WTC11 (cell line): ENCODE measurements at regions not wholly inside any gene's neighbourhood (a gene's known extent, or its start where the extent isn't known, plus 50 kb on each side); places are given as distances from the start of the nearest gene placed in this dataset.

ENCODE experiments used
- ATAC-seq: fragments of 200-7000 bp; cut with Tn5 transposase; 2 replicates; pipeline ENCODE4 v1.10.0; 2021; ENCODE audit warnings: mild to moderate bottlenecking, moderate library complexity
- CTCF ChIA-PET: fragments of 300-600 bp; sonication (Branson Sonifier 250); formaldehyde crosslinking; loops from one replicate; lab custom pipeline; 2021; ENCODE audit warnings: antibody characterized with exemption; lab: Charles Lee
- POLR2A ChIA-PET: fragments of 350-600 bp; sonication (Branson Sonifier 250); formaldehyde crosslinking; loops from one replicate; lab custom pipeline; 2021; ENCODE audit warnings: antibody characterized with exemption; lab: Charles Lee
- DNase-seq: peaks from one replicate; pipeline ENCODE4 v3.0.0; 2021; ENCODE audit warnings: low spot score
- H3K27ac Mint-ChIP-seq: 2 replicates; pipeline ENCODE4 v1.8.0; 2021; ENCODE audit warnings: mixed read lengths
- H3K27me3 Mint-ChIP-seq: 2 replicates; pipeline ENCODE4 v1.8.0; 2021; ENCODE audit warnings: low read depth, mild to moderate bottlenecking, moderate library complexity, mixed read lengths
- H3K36me3 Mint-ChIP-seq: 2 replicates; pipeline ENCODE4 v1.8.0; 2021; ENCODE audit warnings: mixed read lengths
- H3K4me1 Mint-ChIP-seq: 2 replicates; pipeline ENCODE4 v1.8.0; 2022; ENCODE audit warnings: mixed read lengths
- H3K4me3 Mint-ChIP-seq: 2 replicates; pipeline ENCODE4 v1.8.0; 2021; ENCODE audit warnings: mild to moderate bottlenecking, moderate library complexity, mixed read lengths
- H3K9me3 Mint-ChIP-seq: 2 replicates; pipeline ENCODE4 v1.8.0; 2021; ENCODE audit warnings: mixed read lengths
- CREB1 ChIP-seq: sonication (generic); formaldehyde crosslinking; IDR thresholded peaks from 2 replicates; pipeline ENCODE4 v1.8.0; 2023; ENCODE audit warnings: mild to moderate bottlenecking, missing genetic modification reagents
- CREM ChIP-seq: sonication (generic); formaldehyde crosslinking; IDR thresholded peaks from 2 replicates; pipeline ENCODE4 v1.8.1; 2022; ENCODE audit warnings: mild to moderate bottlenecking, missing genetic modification reagents, moderate library complexity
- EMX1 ChIP-seq: fragments of 250-450 bp; sonication (Bioruptor Pico); IDR thresholded peaks from 2 replicates; pipeline ENCODE4 v1.8.0; 2021; ENCODE audit warnings: mild to moderate bottlenecking
- FOXJ3 ChIP-seq: sonication (generic); formaldehyde crosslinking; IDR thresholded peaks from 2 replicates; pipeline ENCODE4 v1.9.0; 2021; ENCODE audit warnings: missing genetic modification reagents, mild to moderate bottlenecking, borderline replicate concordance
- GRHL2 ChIP-seq: fragments of 250-450 bp; sonication (Bioruptor Pico); IDR thresholded peaks from 2 replicates; pipeline ENCODE4 v1.8.0; 2022; ENCODE audit warnings: mild to moderate bottlenecking, moderate library complexity; ENCODE audit not compliant: insufficient replicate concordance, severe bottlenecking
- GTF2I ChIP-seq: fragments of 250-450 bp; sonication (Bioruptor Pico); conservative IDR thresholded peaks from 2 replicates; pipeline ENCODE4 v1.4.0; 2021; ENCODE audit warnings: mild to moderate bottlenecking
- NFATC4 ChIP-seq: fragments of 250-450 bp; sonication (Bioruptor Pico); IDR thresholded peaks from 2 replicates; pipeline ENCODE4 v1.9.0; 2021; ENCODE audit warnings: mild to moderate bottlenecking
- NFE2L1 ChIP-seq: sonication (generic); formaldehyde crosslinking; IDR thresholded peaks from 2 replicates; pipeline ENCODE4 v1.8.1; 2023; ENCODE audit warnings: missing genetic modification reagents
- NR1H2 ChIP-seq: sonication (generic); formaldehyde crosslinking; IDR thresholded peaks from 2 replicates; pipeline ENCODE4 v1.9.0; 2021; ENCODE audit warnings: mild to moderate bottlenecking, moderate library complexity, missing genetic modification reagents
- NR3C1 ChIP-seq: sonication (generic); formaldehyde crosslinking; conservative IDR thresholded peaks from 2 replicates; pipeline ENCODE4 v1.8.1; 2023; ENCODE audit warnings: low read depth, mild to moderate bottlenecking, missing genetic modification reagents
- SOX15 ChIP-seq: fragments of 250-450 bp; sonication (Bioruptor Pico); IDR thresholded peaks from 2 replicates; pipeline ENCODE4 v1.9.0; 2021; ENCODE audit warnings: mild to moderate bottlenecking
- ZNF232 ChIP-seq: sonication (generic); formaldehyde crosslinking; IDR thresholded peaks from 2 replicates; pipeline ENCODE4 v1.8.0; 2022; ENCODE audit warnings: mild to moderate bottlenecking, missing genetic modification reagents
- ZNF423 ChIP-seq: fragments of 250-450 bp; sonication (Bioruptor Pico); IDR thresholded peaks from 2 replicates; pipeline ENCODE4 v2.1.2; 2022; ENCODE audit warnings: mild to moderate bottlenecking, moderate library complexity
- TF ChIP-seq, protein P1 (sequence below): sonication (generic); formaldehyde crosslinking; IDR thresholded peaks from 2 replicates; pipeline ENCODE4 v1.8.1; 2023; ENCODE audit warnings: mild to moderate bottlenecking, missing genetic modification reagents
- TF ChIP-seq, protein P2 (sequence below): sonication (generic); formaldehyde crosslinking; IDR thresholded peaks from 2 replicates; pipeline ENCODE4 v1.8.1; 2023; ENCODE audit warnings: mild to moderate bottlenecking, missing genetic modification reagents, borderline replicate concordance
- TF ChIP-seq, protein P3 (sequence below): sonication (generic); formaldehyde crosslinking; IDR thresholded peaks from 2 replicates; pipeline ENCODE4 v1.8.1; 2023; ENCODE audit warnings: mild to moderate bottlenecking, moderate library complexity, missing genetic modification reagents
- TF ChIP-seq, protein P4 (sequence below): sonication (generic); formaldehyde crosslinking; IDR thresholded peaks from 2 replicates; pipeline ENCODE4 v1.8.1; 2022; ENCODE audit warnings: low read depth, mild to moderate bottlenecking, moderate library complexity, missing genetic modification reagents, borderline replicate concordance
- TF ChIP-seq, protein P5 (sequence below): sonication (generic); formaldehyde crosslinking; IDR thresholded peaks from 2 replicates; pipeline ENCODE4 v1.8.0; 2022; ENCODE audit warnings: mild to moderate bottlenecking, missing genetic modification reagents

DNA sequence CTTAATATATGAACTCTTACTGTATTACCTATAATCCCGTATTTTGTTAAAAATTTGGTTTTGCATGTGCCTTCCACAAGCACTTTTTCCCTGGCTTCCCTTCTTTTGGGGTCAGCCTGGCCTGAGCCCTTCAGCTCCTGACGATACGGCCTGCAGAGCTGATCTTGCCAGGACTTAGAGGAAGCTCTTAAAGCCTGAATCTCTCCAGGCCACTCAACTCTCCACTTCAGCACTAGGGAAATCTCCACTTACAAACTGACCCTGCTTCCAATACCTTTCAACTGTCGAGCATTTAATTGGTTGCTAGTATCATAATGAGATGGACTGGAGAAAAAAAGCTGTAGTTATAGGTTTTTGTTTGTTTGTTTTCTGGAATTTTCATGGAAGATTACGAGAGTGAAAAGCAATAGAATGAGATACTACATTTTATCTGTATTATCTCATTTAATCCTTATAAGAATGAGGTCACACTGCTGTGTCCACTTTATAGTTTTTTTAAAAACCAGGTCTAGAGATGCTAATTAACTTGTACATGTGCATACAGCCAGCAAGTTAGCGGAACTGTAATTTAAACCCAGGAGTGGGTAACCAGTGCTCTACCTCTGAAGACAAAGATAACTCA, 54.8 kb downstream of the ZBTB38 start:
- CTCF ChIA-PET, result interaction anchor here (0.6 to 3.2 kb wide), 5 partner anchors 8 to 115 kb away, joined by 3 to 13 read pairs (median 3); no protein-coding TSS in a partner anchor

DNA sequence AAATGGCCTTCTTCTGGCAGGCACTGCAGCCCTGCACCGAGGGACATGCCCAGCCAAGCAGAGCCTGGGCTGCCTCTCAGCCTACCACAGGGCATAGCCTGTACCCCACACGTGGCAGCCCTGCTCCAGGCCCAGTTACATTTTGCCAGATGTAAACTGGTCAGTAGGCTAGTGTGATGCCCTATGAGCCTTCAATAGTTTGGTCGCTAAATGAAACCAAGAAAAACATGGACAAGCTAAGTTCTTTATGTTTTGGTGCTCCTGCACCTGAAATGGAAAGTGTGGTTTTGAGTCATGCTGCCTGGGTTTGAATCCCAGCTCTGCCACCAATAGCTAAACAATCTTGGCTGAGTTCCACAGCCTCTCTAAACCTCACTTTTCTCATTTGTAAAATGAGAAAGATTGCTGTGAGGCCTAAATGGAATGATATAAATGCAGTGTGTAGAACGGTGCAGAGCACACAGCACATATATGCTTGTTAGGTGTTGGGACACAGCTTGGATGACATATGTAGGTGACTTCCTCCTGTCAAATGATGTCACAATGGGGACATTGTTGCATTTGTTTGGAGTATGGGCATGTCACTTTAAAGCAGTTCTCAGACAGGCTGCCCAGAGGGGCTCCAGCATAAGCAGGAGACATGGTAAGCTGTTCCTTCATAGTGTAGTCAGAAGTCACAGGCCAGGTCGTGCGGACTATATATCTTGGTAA, 57.4 kb downstream of the ZBTB38 start:
- no peaks in the 10 kb centered on the region for H3K36me3 Mint-ChIP-seq
- H3K4me3 Mint-ChIP-seq, result no peak overlapping the region
- peaks cover 19% of the 10 kb centered on the region for H3K4me1 Mint-ChIP-seq
- ChIA-PET POLR2A (no interaction called here), CTCF (interaction anchor here (0.7 to 3.4 kb wide), 8 partner anchors 13 to 122 kb away, joined by 3 to 10 read pairs (median 4); no protein-coding TSS in a partner anchor)
- ATAC-seq (no peak), DNase-seq (no peak)
- no peaks in the 10 kb centered on the region for H3K27me3 Mint-ChIP-seq
- no peak overlapping the region; the same call in 1 of the 2 replicates for H3K27ac Mint-ChIP-seq
- H3K9me3 Mint-ChIP-seq, result no peaks in the 10 kb centered on the region
- TF ChIP-seq FOXJ3 (CRISPR knock-in tag) (no peak), ZNF232 (CRISPR knock-in tag) (no peak), NR3C1 (no peak)
- TF ChIP-seq, protein P1, sequence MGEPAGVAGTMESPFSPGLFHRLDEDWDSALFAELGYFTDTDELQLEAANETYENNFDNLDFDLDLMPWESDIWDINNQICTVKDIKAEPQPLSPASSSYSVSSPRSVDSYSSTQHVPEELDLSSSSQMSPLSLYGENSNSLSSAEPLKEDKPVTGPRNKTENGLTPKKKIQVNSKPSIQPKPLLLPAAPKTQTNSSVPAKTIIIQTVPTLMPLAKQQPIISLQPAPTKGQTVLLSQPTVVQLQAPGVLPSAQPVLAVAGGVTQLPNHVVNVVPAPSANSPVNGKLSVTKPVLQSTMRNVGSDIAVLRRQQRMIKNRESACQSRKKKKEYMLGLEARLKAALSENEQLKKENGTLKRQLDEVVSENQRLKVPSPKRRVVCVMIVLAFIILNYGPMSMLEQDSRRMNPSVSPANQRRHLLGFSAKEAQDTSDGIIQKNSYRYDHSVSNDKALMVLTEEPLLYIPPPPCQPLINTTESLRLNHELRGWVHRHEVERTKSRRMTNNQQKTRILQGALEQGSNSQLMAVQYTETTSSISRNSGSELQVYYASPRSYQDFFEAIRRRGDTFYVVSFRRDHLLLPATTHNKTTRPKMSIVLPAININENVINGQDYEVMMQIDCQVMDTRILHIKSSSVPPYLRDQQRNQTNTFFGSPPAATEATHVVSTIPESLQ (CRISPR knock-in tag), result no peak
- TF ChIP-seq, protein P2, sequence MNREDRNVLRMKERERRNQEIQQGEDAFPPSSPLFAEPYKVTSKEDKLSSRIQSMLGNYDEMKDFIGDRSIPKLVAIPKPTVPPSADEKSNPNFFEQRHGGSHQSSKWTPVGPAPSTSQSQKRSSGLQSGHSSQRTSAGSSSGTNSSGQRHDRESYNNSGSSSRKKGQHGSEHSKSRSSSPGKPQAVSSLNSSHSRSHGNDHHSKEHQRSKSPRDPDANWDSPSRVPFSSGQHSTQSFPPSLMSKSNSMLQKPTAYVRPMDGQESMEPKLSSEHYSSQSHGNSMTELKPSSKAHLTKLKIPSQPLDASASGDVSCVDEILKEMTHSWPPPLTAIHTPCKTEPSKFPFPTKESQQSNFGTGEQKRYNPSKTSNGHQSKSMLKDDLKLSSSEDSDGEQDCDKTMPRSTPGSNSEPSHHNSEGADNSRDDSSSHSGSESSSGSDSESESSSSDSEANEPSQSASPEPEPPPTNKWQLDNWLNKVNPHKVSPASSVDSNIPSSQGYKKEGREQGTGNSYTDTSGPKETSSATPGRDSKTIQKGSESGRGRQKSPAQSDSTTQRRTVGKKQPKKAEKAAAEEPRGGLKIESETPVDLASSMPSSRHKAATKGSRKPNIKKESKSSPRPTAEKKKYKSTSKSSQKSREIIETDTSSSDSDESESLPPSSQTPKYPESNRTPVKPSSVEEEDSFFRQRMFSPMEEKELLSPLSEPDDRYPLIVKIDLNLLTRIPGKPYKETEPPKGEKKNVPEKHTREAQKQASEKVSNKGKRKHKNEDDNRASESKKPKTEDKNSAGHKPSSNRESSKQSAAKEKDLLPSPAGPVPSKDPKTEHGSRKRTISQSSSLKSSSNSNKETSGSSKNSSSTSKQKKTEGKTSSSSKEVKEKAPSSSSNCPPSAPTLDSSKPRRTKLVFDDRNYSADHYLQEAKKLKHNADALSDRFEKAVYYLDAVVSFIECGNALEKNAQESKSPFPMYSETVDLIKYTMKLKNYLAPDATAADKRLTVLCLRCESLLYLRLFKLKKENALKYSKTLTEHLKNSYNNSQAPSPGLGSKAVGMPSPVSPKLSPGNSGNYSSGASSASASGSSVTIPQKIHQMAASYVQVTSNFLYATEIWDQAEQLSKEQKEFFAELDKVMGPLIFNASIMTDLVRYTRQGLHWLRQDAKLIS, result no peak
- TF ChIP-seq, protein P3, sequence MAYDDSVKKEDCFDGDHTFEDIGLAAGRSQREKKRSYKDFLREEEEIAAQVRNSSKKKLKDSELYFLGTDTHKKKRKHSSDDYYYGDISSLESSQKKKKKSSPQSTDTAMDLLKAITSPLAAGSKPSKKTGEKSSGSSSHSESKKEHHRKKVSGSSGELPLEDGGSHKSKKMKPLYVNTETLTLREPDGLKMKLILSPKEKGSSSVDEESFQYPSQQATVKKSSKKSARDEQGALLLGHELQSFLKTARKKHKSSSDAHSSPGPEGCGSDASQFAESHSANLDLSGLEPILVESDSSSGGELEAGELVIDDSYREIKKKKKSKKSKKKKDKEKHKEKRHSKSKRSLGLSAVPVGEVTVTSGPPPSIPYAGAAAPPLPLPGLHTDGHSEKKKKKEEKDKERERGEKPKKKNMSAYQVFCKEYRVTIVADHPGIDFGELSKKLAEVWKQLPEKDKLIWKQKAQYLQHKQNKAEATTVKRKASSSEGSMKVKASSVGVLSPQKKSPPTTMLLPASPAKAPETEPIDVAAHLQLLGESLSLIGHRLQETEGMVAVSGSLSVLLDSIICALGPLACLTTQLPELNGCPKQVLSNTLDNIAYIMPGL (CRISPR knock-in tag), result no peak

More for the DNA sequence above, 54.8 kb downstream of the ZBTB38 start:
- Mint-ChIP-seq H3K4me1 (peaks cover 14% of the 10 kb centered on the region), H3K27me3 (no peaks in the 10 kb centered on the region), H3K36me3 (no peaks in the 10 kb centered on the region), H3K27ac (no peak overlapping the region), H3K4me3 (no peak overlapping the region), H3K9me3 (peaks cover 4% of the 10 kb centered on the region; the same call in 1 of the 2 replicates)
- ATAC-seq (no peak), DNase-seq (no peak)
- TF ChIP-seq ZNF423 (CRISPR knock-in tag) (no peak), NFATC4 (CRISPR knock-in tag) (no peak), EMX1 (CRISPR knock-in tag) (no peak), GRHL2 (CRISPR knock-in tag) (no peak), NR1H2 (CRISPR knock-in tag) (no peak), SOX15 (CRISPR knock-in tag) (no peak), CREB1 (no peak), CREM (CRISPR knock-in tag) (no peak), NFE2L1 (CRISPR knock-in tag) (no peak), GTF2I (CRISPR knock-in tag) (no peak)
- TF ChIP-seq, protein P3 (CRISPR knock-in tag), result no peak
- TF ChIP-seq, protein P4, sequence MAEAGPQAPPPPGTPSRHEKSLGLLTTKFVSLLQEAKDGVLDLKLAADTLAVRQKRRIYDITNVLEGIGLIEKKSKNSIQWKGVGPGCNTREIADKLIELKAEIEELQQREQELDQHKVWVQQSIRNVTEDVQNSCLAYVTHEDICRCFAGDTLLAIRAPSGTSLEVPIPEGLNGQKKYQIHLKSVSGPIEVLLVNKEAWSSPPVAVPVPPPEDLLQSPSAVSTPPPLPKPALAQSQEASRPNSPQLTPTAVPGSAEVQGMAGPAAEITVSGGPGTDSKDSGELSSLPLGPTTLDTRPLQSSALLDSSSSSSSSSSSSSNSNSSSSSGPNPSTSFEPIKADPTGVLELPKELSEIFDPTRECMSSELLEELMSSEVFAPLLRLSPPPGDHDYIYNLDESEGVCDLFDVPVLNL (CRISPR knock-in tag), result no peak
- TF ChIP-seq, protein P2, result no peak
- TF ChIP-seq, protein P5, sequence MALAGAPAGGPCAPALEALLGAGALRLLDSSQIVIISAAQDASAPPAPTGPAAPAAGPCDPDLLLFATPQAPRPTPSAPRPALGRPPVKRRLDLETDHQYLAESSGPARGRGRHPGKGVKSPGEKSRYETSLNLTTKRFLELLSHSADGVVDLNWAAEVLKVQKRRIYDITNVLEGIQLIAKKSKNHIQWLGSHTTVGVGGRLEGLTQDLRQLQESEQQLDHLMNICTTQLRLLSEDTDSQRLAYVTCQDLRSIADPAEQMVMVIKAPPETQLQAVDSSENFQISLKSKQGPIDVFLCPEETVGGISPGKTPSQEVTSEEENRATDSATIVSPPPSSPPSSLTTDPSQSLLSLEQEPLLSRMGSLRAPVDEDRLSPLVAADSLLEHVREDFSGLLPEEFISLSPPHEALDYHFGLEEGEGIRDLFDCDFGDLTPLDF (CRISPR knock-in tag), result no peak
- POLR2A ChIA-PET, result no interaction called here
